H1 (cell line): ENCODE measurements at regions not wholly inside any gene's neighbourhood (a gene's known extent, or its start where the extent isn't known, plus 50 kb on each side); places are given as distances from the start of the nearest gene placed in this dataset.

ENCODE experiments used
- CTCF ChIA-PET: fragments of 300-600 bp; sonication (Branson Sonifier 250); formaldehyde crosslinking; loops from one replicate; lab custom pipeline; 2021; ENCODE audit not compliant: partially characterized antibody; lab: Charles Lee
- POLR2A ChIA-PET: fragments of 300-600 bp; sonication (Branson Sonifier 250); formaldehyde crosslinking; loops from one replicate; lab custom pipeline; 2021; ENCODE audit warnings: inconsistent platforms; ENCODE audit not compliant: partially characterized antibody; lab: Charles Lee
- DNase-seq, 2 experiments: peaks; one replicate each; pipeline versions ENCODE4 v3.0.0 to v3.0.0-alpha.2; 2010 to 2022; ENCODE audit warnings: low spot score in 2 of 2, low read depth in 1 of 2, mixed read lengths in 1 of 2
- FAIRE-seq: peaks from 2 replicates; lab custom pipeline; 2011; peaks lifted over from hg19 to GRCh38; lab: Jason Lieb, UNC
- H2AFZ ChIP-seq: 2 replicates; pipeline ENCODE4 v1.8.1; 2012; ENCODE audit warnings: low read length, inconsistent platforms
- H2AK5ac ChIP-seq: 2 replicates; pipeline ENCODE4 v1.6.1; 2013; ENCODE audit warnings: low read depth, low read length
- H2BK120ac ChIP-seq: replicated peaks from 2 replicates; pipeline ENCODE3; 2013; ENCODE audit warnings: low read depth, low read length, inconsistent platforms
- H2BK12ac ChIP-seq: 2 replicates; pipeline ENCODE4 v1.6.1; 2013; ENCODE audit warnings: low read depth, low read length
- H2BK15ac ChIP-seq: 2 replicates; pipeline ENCODE4 v1.6.1; 2013; ENCODE audit warnings: low read length
- H2BK20ac ChIP-seq: 2 replicates; pipeline ENCODE4 v1.6.1; 2013; ENCODE audit warnings: low read length
- H2BK5ac ChIP-seq: 2 replicates; pipeline ENCODE4 v1.6.1; 2013; ENCODE audit warnings: low read depth, low read length
- H3K14ac ChIP-seq: 2 replicates; pipeline ENCODE4 v1.6.1; 2013; ENCODE audit warnings: inconsistent platforms; ENCODE audit not compliant: insufficient read length
- H3K18ac ChIP-seq: 2 replicates; pipeline ENCODE4 v1.6.1; 2013; ENCODE audit warnings: low read length; ENCODE audit errors: extremely low read depth
- H3K23ac ChIP-seq: 2 replicates; pipeline ENCODE4 v1.6.1; 2013; ENCODE audit warnings: inconsistent platforms; ENCODE audit not compliant: insufficient read length
- H3K23me2 ChIP-seq: 2 replicates; pipeline ENCODE4 v1.6.1; 2013; ENCODE audit warnings: low read depth, low read length
- H3K27ac ChIP-seq: 2 replicates; pipeline ENCODE4 v1.6.1; 2011; ENCODE audit warnings: low read depth, low read length, inconsistent platforms
- H3K27me3 ChIP-seq, 4 experiments: replicated peaks in 1 of 4; 1 replicate in 1 of 4; 2 replicates in 3 of 4; pipeline versions ENCODE4 v1.6.1 to v1.8.1; 2011 to 2013; ENCODE audit warnings: low read length in 3 of 4, mild to moderate bottlenecking in 3 of 4, inconsistent platforms in 2 of 4, mixed read lengths in 2 of 4, moderate library complexity in 1 of 4; ENCODE audit not compliant: control insufficient read depth in 3 of 4, insufficient read depth in 3 of 4; ENCODE audit errors: extremely low read depth in 1 of 4
- H3K36me3 ChIP-seq, 4 experiments: 2 replicates each; pipeline versions ENCODE4 v1.6.1 to v1.8.1; 2011 to 2013; ENCODE audit warnings: mild to moderate bottlenecking in 4 of 4, low read length in 3 of 4, moderate library complexity in 2 of 4, control low read depth in 1 of 4, inconsistent platforms in 1 of 4; ENCODE audit not compliant: insufficient read depth in 4 of 4, control insufficient read depth in 2 of 4
- H3K4ac ChIP-seq: replicated peaks from 2 replicates; pipeline ENCODE3; 2013; ENCODE audit warnings: low read length, low read depth, mixed read lengths, inconsistent platforms; ENCODE audit not compliant: insufficient read length
- H3K4me1 ChIP-seq, 4 experiments: replicated peaks in 1 of 4; 1 replicate in 1 of 4; 2 replicates in 3 of 4; pipeline versions ENCODE4 v1.6.1 to v1.8.1; 2011 to 2013; ENCODE audit warnings: low read length in 3 of 4, inconsistent platforms in 2 of 4, mixed read lengths in 1 of 4; ENCODE audit not compliant: insufficient read depth in 4 of 4, control insufficient read depth in 3 of 4
- H3K4me2 ChIP-seq, 2 experiments: 2 replicates each; pipeline versions ENCODE4 v1.6.1 to v1.8.1; 2011 to 2013; ENCODE audit warnings: low read depth in 2 of 2, low read length in 2 of 2, control low read depth in 1 of 2, inconsistent platforms in 1 of 2, mild to moderate bottlenecking in 1 of 2; ENCODE audit not compliant: insufficient read depth in 1 of 2
- H3K4me3 ChIP-seq, 4 experiments: fragments of 200-600, 300-600 bp in 1 of 4; sonication (generic), shearing (Covaris generic), sonication (Bioruptor Twin) in 1 of 4; 2 replicates each; pipeline versions ENCODE4 v1.5.1 to v1.8.1; 2011 to 2016; ENCODE audit warnings: low read length in 4 of 4, low read depth in 3 of 4, control low read depth in 2 of 4, inconsistent platforms in 2 of 4, mild to moderate bottlenecking in 2 of 4, mixed read lengths in 1 of 4, moderate library complexity in 1 of 4; ENCODE audit not compliant: insufficient read depth in 2 of 4; ENCODE audit errors: extremely low read depth in 1 of 4
- H3K56ac ChIP-seq: replicated peaks from 2 replicates; pipeline ENCODE3; 2013; ENCODE audit warnings: low read depth, mild to moderate bottlenecking, mixed read lengths, low read length, inconsistent platforms; ENCODE audit not compliant: insufficient read length
- H3K79me1 ChIP-seq: 2 replicates; pipeline ENCODE4 v1.6.1; 2013; ENCODE audit warnings: low read depth, low read length, control low read depth
- H3K79me2 ChIP-seq, 2 experiments: 2 replicates each; pipeline versions ENCODE4 v1.6.1 to v1.8.1; 2012 to 2013; ENCODE audit warnings: low read length in 2 of 2, mild to moderate bottlenecking in 2 of 2, inconsistent platforms in 1 of 2; ENCODE audit not compliant: insufficient read depth in 2 of 2, control insufficient read depth in 1 of 2
- H3K9ac ChIP-seq, 4 experiments: replicated peaks in 1 of 4; 1 replicate in 1 of 4; 2 replicates in 3 of 4; pipeline versions ENCODE4 v1.6.1 to v1.8.1; 2011 to 2013; ENCODE audit warnings: low read depth in 3 of 4, low read length in 3 of 4, control low read depth in 2 of 4, mild to moderate bottlenecking in 2 of 4, moderate library complexity in 2 of 4, inconsistent platforms in 1 of 4; ENCODE audit errors: extremely low read depth in 1 of 4
- H3K9me3 ChIP-seq, 2 experiments: 2 replicates each; pipeline versions ENCODE4 v1.6.1 to v1.8.1; 2012 to 2013; ENCODE audit warnings: mild to moderate bottlenecking in 2 of 2, moderate library complexity in 2 of 2, control low read depth in 1 of 2, inconsistent platforms in 1 of 2, low read depth in 1 of 2, low read length in 1 of 2, mixed read lengths in 1 of 2; ENCODE audit not compliant: insufficient read depth in 2 of 2
- H4K20me1 ChIP-seq, 2 experiments: replicated peaks in 1 of 2; 2 replicates each; pipeline versions ENCODE3 to v1.8.1; 2011 to 2013; ENCODE audit warnings: inconsistent platforms in 2 of 2, low read length in 2 of 2, mild to moderate bottlenecking in 1 of 2; ENCODE audit not compliant: insufficient read depth in 2 of 2, control insufficient read depth in 1 of 2
- H4K5ac ChIP-seq: 2 replicates; pipeline ENCODE4 v1.6.1; 2013; ENCODE audit warnings: low read length, low read depth, mixed read lengths, inconsistent platforms; ENCODE audit not compliant: insufficient read length
- H4K8ac ChIP-seq: 2 replicates; pipeline ENCODE4 v1.8.0; 2013; ENCODE audit warnings: mild to moderate bottlenecking, moderate library complexity, low read length, inconsistent platforms; ENCODE audit not compliant: insufficient read depth; ENCODE audit errors: extremely low read depth
- H4K91ac ChIP-seq: replicated peaks from 2 replicates; pipeline ENCODE3; 2013; ENCODE audit warnings: low read length, mixed read lengths, inconsistent platforms; ENCODE audit not compliant: insufficient read length
- BACH1 ChIP-seq: IDR thresholded peaks from 2 replicates; pipeline ENCODE4 v1.6.1; 2012; ENCODE audit warnings: low read length, improper control_type of control experiment
- CEBPB ChIP-seq: IDR thresholded peaks from 2 replicates; pipeline ENCODE4 v1.6.1; 2012; ENCODE audit warnings: low read depth, low read length
- RNF2 ChIP-seq: fragments of 200-900, 300-1000 bp; sonication (generic); IDR thresholded peaks from 2 replicates; pipeline ENCODE4 v1.7.1; 2016; ENCODE audit warnings: borderline replicate concordance, low read depth, mild to moderate bottlenecking, antibody characterized with exemption, low read length; ENCODE audit not compliant: poor library complexity, severe bottlenecking; ENCODE audit errors: missing control alignments
- RXRA ChIP-seq: IDR thresholded peaks from 2 replicates; pipeline ENCODE4 v1.6.1; 2011; ENCODE audit warnings: low read depth, mild to moderate bottlenecking, low read length, moderate library complexity; ENCODE audit not compliant: insufficient read depth
- TAF1 ChIP-seq: IDR thresholded peaks from 2 replicates; pipeline ENCODE4 v1.6.1; 2011; ENCODE audit warnings: mild to moderate bottlenecking, low read depth, low read length
- TAF7 ChIP-seq: optimal IDR thresholded peaks from 2 replicates; pipeline ENCODE3; 2011; ENCODE audit warnings: low read depth, mild to moderate bottlenecking, inconsistent platforms, low read length, moderate library complexity, borderline replicate concordance
- WGBS, 2 experiments: shearing (Covaris generic) in 1 of 2; methylation state at CpG; one replicate each; pipeline versions ENCODE4 v1.1.6 to v1.1.7; 2013 to 2015; ENCODE audit warnings: low lambda C conversion rate in 2 of 2, mixed read lengths in 2 of 2, inconsistent platforms in 1 of 2, low coverage in 1 of 2, missing lambda C conversion rate in 1 of 2; ENCODE audit not compliant: insufficient replicate concordance in 2 of 2, insufficient coverage in 1 of 2, insufficient read length in 1 of 2; ENCODE audit errors: extremely low coverage in 1 of 2, missing lambda C conversion rate in 1 of 2; 5-methylcytosine and 5-hydroxymethylcytosine counted together

- CTCF ChIA-PET: no interaction called here
These were observed 540.1 kb upstream of the C16orf82 start for GRCh38 chr16:26526633-26527032.

More at GRCh38 chr16:26526633-26527032, 540.1 kb upstream of the C16orf82 start:
- Histone ChIP-seq H4K20me1 (no peaks in the 10 kb centered on the region), H3K9me3 (no peaks in the 10 kb centered on the region), H4K8ac (no peak overlapping the region), H4K91ac (no peak overlapping the region), H3K4me1 (no peaks in the 10 kb centered on the region), H3K79me1 (no peaks in the 10 kb centered on the region), H3K79me2 (no peaks in the 10 kb centered on the region), H2AFZ (no peak overlapping the region), H3K4me3 (no peak overlapping the region), H3K36me3 (no peaks in the 10 kb centered on the region), H2BK12ac (no peak overlapping the region), H3K23me2 (peaks cover 3% of the 10 kb centered on the region; the same call in 1 of the 2 replicates), H3K9ac (no peak overlapping the region), H3K18ac (no peak overlapping the region), H3K4ac (no peak overlapping the region), H2AK5ac (no peak overlapping the region), H2BK20ac (no peak overlapping the region), H2BK5ac (no peak overlapping the region), H3K4me2 (no peak overlapping the region), H3K56ac (no peak overlapping the region), H3K23ac (no peak overlapping the region), H2BK120ac (no peak overlapping the region), H3K27me3 (no peaks in the 10 kb centered on the region; a peak in 1 of 7 replicates), H2BK15ac (no peak overlapping the region), H4K5ac (no peak overlapping the region), H3K27ac (no peak overlapping the region), H3K14ac (no peak overlapping the region)
- no peak for FAIRE-seq
- TF ChIP-seq BACH1 (no peak), CEBPB (no peak), RXRA (no peak), TAF7 (no peak), RNF2 (no peak), TAF1 (no peak)
- WGBS, 2 experiments: 89% methylated on average over 1 of the region's 1 CpG; no CpG with 5 or more reads in 1 of the 2 experiments
- no peak for DNase-seq
- POLR2A ChIA-PET: no interaction called here
